GM18502 (cell line): ENCODE measurements at regions not wholly inside any gene's neighbourhood (a gene's known extent, or its start where the extent isn't known, plus 50 kb on each side); places are given as distances from the start of the nearest gene placed in this dataset.
"Not testable (repeated sequence)": the region's sequence is repeated elsewhere in the genome, so short reads cannot be mapped to it uniquely, and the experiment has no call there.

Source experiments
- ATAC-seq: cut with Tn5 transposase; IDR thresholded peaks from one replicate; pipeline ENCODE4 v1.9.1; 2021; ENCODE audit warnings: mild to moderate bottlenecking; ENCODE audit not compliant: unreplicated experiment, poor library complexity

GRCh38 chr16:47974971-47975370 lies 180.8 kb downstream of the ABCC12 start:
- ATAC-seq: not testable (repeated sequence)

GRCh38 chr16:47973552-47973951 lies 182.2 kb downstream of the ABCC12 start:
- ATAC-seq: no peak

- no peak for ATAC-seq
Measured at GRCh38 chr16:47972246-47972985, 183.4 kb downstream of the ABCC12 start.

GRCh38 chr16:47971225-47971624 lies 184.6 kb downstream of the ABCC12 start:
- no peak for ATAC-seq

- ATAC-seq: no peak
Measured at GRCh38 chr16:47970291-47970931, 185.4 kb downstream of the ABCC12 start.

- ATAC-seq: no peak
Measured at GRCh38 chr16:47967374-47967773, 188.4 kb downstream of the ABCC12 start.

- ATAC-seq: no peak
Measured at GRCh38 chr16:47966325-47966724, 189.5 kb downstream of the ABCC12 start.

- ATAC-seq: no peak
Measured at GRCh38 chr16:47965439-47965838, 190.4 kb downstream of the ABCC12 start.

GRCh38 chr16:47958726-47959125 lies 197.1 kb downstream of the ABCC12 start:
- ATAC-seq: no peak

GRCh38 chr16:47956916-47957315 lies 198.9 kb downstream of the ABCC12 start:
- no peak for ATAC-seq

- no peak for ATAC-seq
Measured at GRCh38 chr16:47949714-47950113, 206.1 kb downstream of the ABCC12 start.

- no peak for ATAC-seq
Measured at GRCh38 chr16:47949276-47949675, 206.5 kb downstream of the ABCC12 start.

GRCh38 chr16:47947723-47948122 lies 208.1 kb downstream of the ABCC12 start:
- no peak for ATAC-seq

GRCh38 chr16:47946092-47946491 lies 209.7 kb downstream of the ABCC12 start:
- no peak for ATAC-seq

GRCh38 chr16:47944589-47944988 lies 211.2 kb downstream of the ABCC12 start:
- ATAC-seq: no peak

- ATAC-seq: no peak
Measured at GRCh38 chr16:47943235-47943634, 212.6 kb downstream of the ABCC12 start.

- ATAC-seq: no peak
Measured at GRCh38 chr16:47940466-47940865, 215.3 kb downstream of the ABCC12 start.

- ATAC-seq: no peak
Measured at GRCh38 chr16:47939680-47940079, 216.1 kb downstream of the ABCC12 start.

- ATAC-seq: no peak
Measured at GRCh38 chr16:47938272-47938671, 217.5 kb downstream of the ABCC12 start.

- ATAC-seq: no peak
Measured at GRCh38 chr16:47928008-47928407, 227.8 kb downstream of the ABCC12 start.

- no peak for ATAC-seq
Measured at GRCh38 chr16:47927330-47927729, 228.5 kb downstream of the ABCC12 start.
